Central memory CD8-positive, alpha-beta T cell (primary cell): ENCODE measurements at regions not wholly inside any gene's neighbourhood (a gene's known extent, or its start where the extent isn't known, plus 50 kb on each side); places are given as distances from the start of the nearest gene placed in this dataset.

Experiments
- ATAC-seq: fragments of 150-1000 bp; cut with Tn5 transposase; replicated peaks from 2 replicates; pipeline ENCODE4 v1.10.0; 2022; ENCODE audit warnings: mild to moderate bottlenecking, moderate FRiP score, moderate number of reproducible peaks; ENCODE audit not compliant: poor library complexity, severe bottlenecking; ENCODE audit errors: extremely low read depth
- DNase-seq, 2 donors: peaks; one replicate each; pipeline ENCODE4 v3.0.0; 2021; ENCODE audit warnings: low spot score in 2 of 2
- H3K27ac Mint-ChIP-seq: one replicate; pipeline ENCODE4 v1.8.0; 2022; ENCODE audit warnings: low read depth, mild to moderate bottlenecking, moderate library complexity, mixed read lengths
- H3K27me3 Mint-ChIP-seq: one replicate; pipeline ENCODE4 v1.8.0; 2022; ENCODE audit warnings: mixed read lengths
- H3K36me3 Mint-ChIP-seq: one replicate; pipeline ENCODE4 v1.8.0; 2022; ENCODE audit warnings: mild to moderate bottlenecking, moderate library complexity, mixed read lengths; ENCODE audit not compliant: insufficient read depth
- H3K4me1 Mint-ChIP-seq: one replicate; pipeline ENCODE4 v1.8.0; 2022; ENCODE audit warnings: mixed read lengths
- H3K4me3 Mint-ChIP-seq: one replicate; pipeline ENCODE4 v1.8.0; 2022; ENCODE audit warnings: mild to moderate bottlenecking, moderate library complexity, mixed read lengths
- H3K9me3 Mint-ChIP-seq: one replicate; pipeline ENCODE4 v1.8.0; 2022; ENCODE audit warnings: mixed read lengths

- Mint-ChIP-seq H3K36me3 (peaks cover 3% of the 10 kb centered on the region), H3K4me1 (peaks cover 43% of the 10 kb centered on the region), H3K27ac (no peak overlapping the region), H3K9me3 (no peaks in the 10 kb centered on the region), H3K27me3 (no peaks in the 10 kb centered on the region), H3K4me3 (peak overlapping the region; percentile 61)
- no peak for ATAC-seq
- DNase-seq, result no peak
These were observed 153.6 kb downstream of the VEGFA start for GRCh38 chr6:43923376-43924221.

GRCh38 chr6:43922426-43923375 is 152.7 kb downstream of the VEGFA start:
- H3K9me3 Mint-ChIP-seq, result no peaks in the 10 kb centered on the region
- no peak overlapping the region for H3K27ac Mint-ChIP-seq
- peaks cover 4% of the 10 kb centered on the region for H3K27me3 Mint-ChIP-seq
- peaks cover 34% of the 10 kb centered on the region for H3K4me1 Mint-ChIP-seq
- DNase-seq (no peak), ATAC-seq (no peak)
- no peak overlapping the region for H3K4me3 Mint-ChIP-seq
- H3K36me3 Mint-ChIP-seq, result peaks cover 3% of the 10 kb centered on the region

- peaks cover 3% of the 10 kb centered on the region for H3K36me3 Mint-ChIP-seq
- no peak for ATAC-seq
- H3K27ac Mint-ChIP-seq, result no peak overlapping the region
- H3K4me3 Mint-ChIP-seq, result no peak overlapping the region
- DNase-seq, result no peak
- H3K4me1 Mint-ChIP-seq, result peaks cover 25% of the 10 kb centered on the region
- peaks cover 10% of the 10 kb centered on the region for H3K27me3 Mint-ChIP-seq
- H3K9me3 Mint-ChIP-seq, result no peaks in the 10 kb centered on the region
These were observed 151.8 kb downstream of the VEGFA start for GRCh38 chr6:43921548-43922425.

- DNase-seq (no peak), ATAC-seq (no peak)
- Mint-ChIP-seq H3K36me3 (peaks cover 3% of the 10 kb centered on the region), H3K4me3 (no peak overlapping the region), H3K9me3 (no peaks in the 10 kb centered on the region), H3K27ac (peak overlapping the region; percentile 52), H3K4me1 (peaks cover 19% of the 10 kb centered on the region), H3K27me3 (peaks cover 10% of the 10 kb centered on the region)
These were observed 151.0 kb downstream of the VEGFA start for GRCh38 chr6:43921039-43921438.

GRCh38 chr6:43919774-43920173 is 149.8 kb downstream of the VEGFA start:
- Mint-ChIP-seq H3K27ac (no peak overlapping the region), H3K9me3 (no peaks in the 10 kb centered on the region), H3K4me3 (no peak overlapping the region), H3K36me3 (peaks cover 3% of the 10 kb centered on the region), H3K4me1 (peaks cover 19% of the 10 kb centered on the region), H3K27me3 (peaks cover 10% of the 10 kb centered on the region)
- no peak for ATAC-seq
- no peak for DNase-seq

GRCh38 chr6:43917878-43918382 is 147.9 kb downstream of the VEGFA start:
- Mint-ChIP-seq H3K4me3 (no peak overlapping the region), H3K36me3 (no peaks in the 10 kb centered on the region), H3K4me1 (peaks cover 1% of the 10 kb centered on the region), H3K27ac (no peak overlapping the region), H3K9me3 (no peaks in the 10 kb centered on the region), H3K27me3 (peaks cover 10% of the 10 kb centered on the region)
- DNase-seq, result no peak
- ATAC-seq, result no peak

GRCh38 chr6:43916924-43917877 is 147.2 kb downstream of the VEGFA start:
- peaks cover 10% of the 10 kb centered on the region for H3K27me3 Mint-ChIP-seq
- H3K9me3 Mint-ChIP-seq, result no peaks in the 10 kb centered on the region
- H3K4me3 Mint-ChIP-seq, result no peak overlapping the region
- no peak for DNase-seq
- H3K36me3 Mint-ChIP-seq, result no peaks in the 10 kb centered on the region
- no peak for ATAC-seq
- no peak overlapping the region for H3K27ac Mint-ChIP-seq
- no peaks in the 10 kb centered on the region for H3K4me1 Mint-ChIP-seq

- H3K27ac Mint-ChIP-seq, result no peak overlapping the region
- H3K27me3 Mint-ChIP-seq, result peaks cover 10% of the 10 kb centered on the region
- DNase-seq (no peak), ATAC-seq (no peak)
- no peak overlapping the region for H3K4me3 Mint-ChIP-seq
- no peaks in the 10 kb centered on the region for H3K9me3 Mint-ChIP-seq
- H3K4me1 Mint-ChIP-seq, result no peaks in the 10 kb centered on the region
- no peaks in the 10 kb centered on the region for H3K36me3 Mint-ChIP-seq
These were observed 146.2 kb downstream of the VEGFA start for GRCh38 chr6:43915986-43916923.

GRCh38 chr6:43915208-43915869 is 145.3 kb downstream of the VEGFA start:
- no peak overlapping the region for H3K27ac Mint-ChIP-seq
- no peaks in the 10 kb centered on the region for H3K9me3 Mint-ChIP-seq
- peaks cover 10% of the 10 kb centered on the region for H3K27me3 Mint-ChIP-seq
- H3K4me3 Mint-ChIP-seq, result no peak overlapping the region
- DNase-seq (no peak), ATAC-seq (no peak)
- no peaks in the 10 kb centered on the region for H3K4me1 Mint-ChIP-seq
- H3K36me3 Mint-ChIP-seq, result no peaks in the 10 kb centered on the region
